Peyer's patch (tissue), 4 donors: ENCODE measurements at regions not wholly inside any gene's neighbourhood (a gene's known extent, or its start where the extent isn't known, plus 50 kb on each side); places are given as distances from the start of the nearest gene placed in this dataset.

ENCODE experiments used
- POLR2A ChIP-seq, 2 donors: fragments of 450-650 bp; IDR thresholded peaks; one replicate each; pipeline ENCODE4 v1.5.1; 2017; ENCODE audit warnings: antibody characterized with exemption in 2 of 2, mild to moderate bottlenecking in 2 of 2, moderate library complexity in 2 of 2
- TF ChIP-seq, protein P1 (sequence below), 6 experiments: fragments of 450-650 bp in 4 of 6; fragments of 200-600 bp in 2 of 6; sonication (generic) in 1 of 6; IDR thresholded peaks; one replicate each; pipeline ENCODE4 v1.5.1; 2017 to 2019; ENCODE audit warnings: antibody characterized with exemption in 6 of 6, mild to moderate bottlenecking in 3 of 6, moderate library complexity in 1 of 6

DNA sequence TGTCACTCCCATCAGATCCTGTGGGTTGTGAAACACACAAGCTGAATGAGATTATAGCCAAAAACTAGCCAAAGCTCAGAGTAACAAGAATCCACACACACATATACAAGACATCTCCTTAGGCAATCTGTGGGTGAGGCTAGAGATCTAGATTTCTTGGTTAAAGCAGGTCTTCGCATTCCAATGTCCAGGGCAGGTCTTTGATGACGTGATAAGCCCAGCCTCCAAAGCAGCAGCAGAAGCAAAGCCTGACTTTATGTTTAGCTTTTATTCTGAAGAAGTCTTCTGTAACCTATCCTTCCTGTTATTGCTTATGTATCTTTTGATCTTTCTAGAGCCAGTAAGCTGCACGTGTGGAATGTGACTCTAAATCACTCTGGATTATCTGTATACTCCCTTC is 199.1 kb upstream of the SLC30A5 start:
- TF ChIP-seq, protein P1, sequence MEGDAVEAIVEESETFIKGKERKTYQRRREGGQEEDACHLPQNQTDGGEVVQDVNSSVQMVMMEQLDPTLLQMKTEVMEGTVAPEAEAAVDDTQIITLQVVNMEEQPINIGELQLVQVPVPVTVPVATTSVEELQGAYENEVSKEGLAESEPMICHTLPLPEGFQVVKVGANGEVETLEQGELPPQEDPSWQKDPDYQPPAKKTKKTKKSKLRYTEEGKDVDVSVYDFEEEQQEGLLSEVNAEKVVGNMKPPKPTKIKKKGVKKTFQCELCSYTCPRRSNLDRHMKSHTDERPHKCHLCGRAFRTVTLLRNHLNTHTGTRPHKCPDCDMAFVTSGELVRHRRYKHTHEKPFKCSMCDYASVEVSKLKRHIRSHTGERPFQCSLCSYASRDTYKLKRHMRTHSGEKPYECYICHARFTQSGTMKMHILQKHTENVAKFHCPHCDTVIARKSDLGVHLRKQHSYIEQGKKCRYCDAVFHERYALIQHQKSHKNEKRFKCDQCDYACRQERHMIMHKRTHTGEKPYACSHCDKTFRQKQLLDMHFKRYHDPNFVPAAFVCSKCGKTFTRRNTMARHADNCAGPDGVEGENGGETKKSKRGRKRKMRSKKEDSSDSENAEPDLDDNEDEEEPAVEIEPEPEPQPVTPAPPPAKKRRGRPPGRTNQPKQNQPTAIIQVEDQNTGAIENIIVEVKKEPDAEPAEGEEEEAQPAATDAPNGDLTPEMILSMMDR (IDR thresholded peaks at IDR 0.05): no peak
- TF ChIP-seq POLR2A (IDR thresholded peaks at IDR 0.05): no peak
